ENCODE measurements at regions not wholly inside any gene's neighbourhood (a gene's known extent, or its start where the extent isn't known, plus 50 kb on each side); places are given as distances from the start of the nearest gene placed in this dataset.

DNA sequence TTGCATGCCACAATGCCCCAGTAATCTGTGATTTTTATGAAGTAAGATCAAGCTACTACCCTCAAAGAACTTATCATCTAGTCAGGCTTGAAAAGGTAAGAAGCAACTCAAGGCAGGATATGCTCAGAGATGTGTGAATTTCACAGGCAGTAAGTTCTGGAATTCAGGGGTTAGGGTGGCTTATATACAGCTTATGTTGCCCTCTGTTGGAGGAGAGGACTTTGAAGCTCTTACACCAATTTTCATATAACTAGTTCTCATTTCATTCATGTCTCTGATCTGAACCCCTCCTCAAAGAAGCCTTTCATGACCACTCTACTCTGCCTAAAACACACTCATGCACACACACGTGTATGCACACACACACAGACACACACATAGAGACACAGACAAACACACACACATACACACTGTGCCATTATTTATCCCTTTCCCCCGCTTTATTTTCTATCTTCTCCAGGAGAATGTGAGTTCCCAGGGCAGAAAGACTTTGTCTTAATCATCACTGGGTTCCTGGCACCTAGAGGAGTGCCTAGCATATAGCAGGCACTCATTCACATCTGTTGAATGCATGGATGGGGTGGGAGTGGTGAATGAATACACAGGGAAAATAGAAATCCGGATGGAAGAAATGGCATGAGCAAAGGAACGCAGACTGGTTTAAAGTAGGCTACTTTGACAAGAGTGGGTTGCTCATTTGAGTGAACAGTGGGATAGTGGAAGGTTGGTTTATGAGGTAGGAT is 220.7 kb upstream of the ZBED5 start:
- TF ChIP-seq GATA2 (IDR thresholded peaks at IDR 0.05; ENCODE audit: insufficient read depth, insufficient read length, low read depth, low read length) (no peak), POLR2AphosphoS5 (IDR thresholded peaks at IDR 0.05; ENCODE audit: insufficient read depth, low read depth, low read length) (no peak), POLR2A (IDR thresholded peaks at IDR 0.05; ENCODE audit: low read depth, low read length) (no peak)
- TF ChIP-seq, protein P1, sequence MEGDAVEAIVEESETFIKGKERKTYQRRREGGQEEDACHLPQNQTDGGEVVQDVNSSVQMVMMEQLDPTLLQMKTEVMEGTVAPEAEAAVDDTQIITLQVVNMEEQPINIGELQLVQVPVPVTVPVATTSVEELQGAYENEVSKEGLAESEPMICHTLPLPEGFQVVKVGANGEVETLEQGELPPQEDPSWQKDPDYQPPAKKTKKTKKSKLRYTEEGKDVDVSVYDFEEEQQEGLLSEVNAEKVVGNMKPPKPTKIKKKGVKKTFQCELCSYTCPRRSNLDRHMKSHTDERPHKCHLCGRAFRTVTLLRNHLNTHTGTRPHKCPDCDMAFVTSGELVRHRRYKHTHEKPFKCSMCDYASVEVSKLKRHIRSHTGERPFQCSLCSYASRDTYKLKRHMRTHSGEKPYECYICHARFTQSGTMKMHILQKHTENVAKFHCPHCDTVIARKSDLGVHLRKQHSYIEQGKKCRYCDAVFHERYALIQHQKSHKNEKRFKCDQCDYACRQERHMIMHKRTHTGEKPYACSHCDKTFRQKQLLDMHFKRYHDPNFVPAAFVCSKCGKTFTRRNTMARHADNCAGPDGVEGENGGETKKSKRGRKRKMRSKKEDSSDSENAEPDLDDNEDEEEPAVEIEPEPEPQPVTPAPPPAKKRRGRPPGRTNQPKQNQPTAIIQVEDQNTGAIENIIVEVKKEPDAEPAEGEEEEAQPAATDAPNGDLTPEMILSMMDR (IDR thresholded peaks at IDR 0.05; ENCODE audit: extremely low read depth in 1 of 2, insufficient read depth in 1 of 2, low read depth in 1 of 2, low read length in 2 of 2) = no peak
